ENCODE measurements at regions not wholly inside any gene's neighbourhood (a gene's known extent, or its start where the extent isn't known, plus 50 kb on each side); places are given as distances from the start of the nearest gene placed in this dataset.

- no peak for TF ChIP-seq POLR2A (IDR thresholded peaks at IDR 0.05)
- no peak for TF ChIP-seq CTCF (IDR thresholded peaks at IDR 0.05)
Observed at GRCh38 chr5:26054594-26054993, 983.8 kb downstream of the CDH9 start.

All from gastroesophageal sphincter (tissue), 3 donors.